Type B pancreatic cell (in vitro differentiated cells): ENCODE measurements at regions not wholly inside any gene's neighbourhood (a gene's known extent, or its start where the extent isn't known, plus 50 kb on each side); places are given as distances from the start of the nearest gene placed in this dataset.
"Not testable (repeated sequence)": the region's sequence is repeated elsewhere in the genome, so short reads cannot be mapped to it uniquely, and the experiment has no call there.

ENCODE experiments used
- DNase-seq: peaks from one replicate; pipeline ENCODE4 v3.0.0; 2021; ENCODE audit warnings: mixed read lengths; ENCODE audit not compliant: unreplicated experiment; ENCODE audit errors: extremely low spot score
- H3K27ac Mint-ChIP-seq: 2 replicates; pipeline ENCODE4 v1.8.0; 2021; ENCODE audit warnings: mild to moderate bottlenecking, mixed read lengths
- H3K27me3 Mint-ChIP-seq: 2 replicates; pipeline ENCODE4 v1.8.0; 2021; ENCODE audit warnings: mixed read lengths
- H3K36me3 Mint-ChIP-seq: 2 replicates; pipeline ENCODE4 v1.8.0; 2021; ENCODE audit warnings: mixed read lengths
- H3K4me1 Mint-ChIP-seq: one replicate; pipeline ENCODE4 v1.8.0; 2021; ENCODE audit warnings: mixed read lengths; ENCODE audit not compliant: unreplicated experiment
- H3K4me3 Mint-ChIP-seq: 2 replicates; pipeline ENCODE4 v1.8.0; 2021; ENCODE audit warnings: mild to moderate bottlenecking, mixed read lengths
- H3K9me3 Mint-ChIP-seq: 2 replicates; pipeline ENCODE4 v1.8.0; 2021; ENCODE audit warnings: mixed read lengths
- CTCF ChIP-seq: fragments of 200-600 bp; sonication (generic); conservative IDR thresholded peaks from 2 replicates; pipeline ENCODE4 v1.5.0; 2021; ENCODE audit warnings: antibody characterized with exemption, mild to moderate bottlenecking

- Mint-ChIP-seq H3K9me3 (peaks cover 4% of the 10 kb centered on the region), H3K4me1 (no peaks in the 10 kb centered on the region), H3K4me3 (no peak overlapping the region), H3K36me3 (no peaks in the 10 kb centered on the region), H3K27ac (no peak overlapping the region), H3K27me3 (no peaks in the 10 kb centered on the region)
- no peak for TF ChIP-seq CTCF
- DNase-seq = no peak
These were observed 193.6 kb upstream of the DAB2 start for GRCh38 chr5:39618391-39618790.

GRCh38 chr5:39616131-39616530 is 191.4 kb upstream of the DAB2 start:
- no peak overlapping the region for H3K27ac Mint-ChIP-seq
- no peak for TF ChIP-seq CTCF
- DNase-seq = no peak
- H3K27me3 Mint-ChIP-seq = no peaks in the 10 kb centered on the region
- no peaks in the 10 kb centered on the region for H3K36me3 Mint-ChIP-seq
- H3K9me3 Mint-ChIP-seq = peaks cover 13% of the 10 kb centered on the region
- no peak overlapping the region for H3K4me3 Mint-ChIP-seq
- peaks cover 4% of the 10 kb centered on the region for H3K4me1 Mint-ChIP-seq

- DNase-seq, H3K4me3 Mint-ChIP-seq, H3K9me3 Mint-ChIP-seq, H3K27ac Mint-ChIP-seq, H3K4me1 Mint-ChIP-seq, H3K36me3 Mint-ChIP-seq, H3K27me3 Mint-ChIP-seq: not testable (repeated sequence)
These were observed 186.3 kb upstream of the DAB2 start for GRCh38 chr5:39611076-39611475.

- H3K27me3 Mint-ChIP-seq = no peaks in the 10 kb centered on the region
- H3K9me3 Mint-ChIP-seq = peaks cover 8% of the 10 kb centered on the region
- H3K4me1 Mint-ChIP-seq = peaks cover 8% of the 10 kb centered on the region
- TF ChIP-seq CTCF = no peak
- no peaks in the 10 kb centered on the region for H3K36me3 Mint-ChIP-seq
- no peak overlapping the region for H3K4me3 Mint-ChIP-seq
- no peak overlapping the region for H3K27ac Mint-ChIP-seq
- DNase-seq = no peak
These were observed 183.2 kb upstream of the DAB2 start for GRCh38 chr5:39608024-39608423.

GRCh38 chr5:39606591-39606990 is 181.8 kb upstream of the DAB2 start:
- no peaks in the 10 kb centered on the region for H3K9me3 Mint-ChIP-seq
- H3K27me3 Mint-ChIP-seq = no peaks in the 10 kb centered on the region
- H3K4me3 Mint-ChIP-seq = no peak overlapping the region
- no peak for DNase-seq
- TF ChIP-seq CTCF = no peak
- no peak overlapping the region for H3K27ac Mint-ChIP-seq
- no peaks in the 10 kb centered on the region for H3K36me3 Mint-ChIP-seq
- peaks cover 8% of the 10 kb centered on the region for H3K4me1 Mint-ChIP-seq

- Mint-ChIP-seq H3K36me3 (no peaks in the 10 kb centered on the region), H3K4me1 (peaks cover 8% of the 10 kb centered on the region), H3K27ac (no peak overlapping the region), H3K9me3 (no peaks in the 10 kb centered on the region), H3K4me3 (no peak overlapping the region), H3K27me3 (no peaks in the 10 kb centered on the region)
- no peak for DNase-seq
- TF ChIP-seq CTCF = no peak
These were observed 181.1 kb upstream of the DAB2 start for GRCh38 chr5:39605588-39606575.
